NCI-H146 treated with DMSO at 0.1 percent for 48 hours (cell line): ENCODE measurements at regions not wholly inside any gene's neighbourhood (a gene's known extent, or its start where the extent isn't known, plus 50 kb on each side); places are given as distances from the start of the nearest gene placed in this dataset.
"Not testable (repeated sequence)": the region's sequence is repeated elsewhere in the genome, so short reads cannot be mapped to it uniquely, and the experiment has no call there.

Source experiments
- DNase-seq: peaks from one replicate; lab custom pipeline; 2025; ENCODE audit not compliant: unreplicated experiment; lab: John Stamatoyannopoulos, UW

GRCh38 chr9:106481013-106481609 is 381.9 kb upstream of the ZNF462 start:
- no peak for DNase-seq

GRCh38 chr9:106482733-106483132 is 380.2 kb upstream of the ZNF462 start:
- DNase-seq: no peak

- no peak for DNase-seq
These were observed 376.3 kb upstream of the ZNF462 start for GRCh38 chr9:106486685-106487084.

GRCh38 chr9:106487266-106487665 is 375.7 kb upstream of the ZNF462 start:
- no peak for DNase-seq

GRCh38 chr9:106492126-106492525 is 370.8 kb upstream of the ZNF462 start:
- DNase-seq: not testable (repeated sequence)

- no peak for DNase-seq
These were observed 362.8 kb upstream of the ZNF462 start for GRCh38 chr9:106500171-106500570.

- DNase-seq: not testable (repeated sequence)
These were observed 361.8 kb upstream of the ZNF462 start for GRCh38 chr9:106501210-106501609.

GRCh38 chr9:106502930-106503329 is 360.0 kb upstream of the ZNF462 start:
- no peak for DNase-seq

- DNase-seq: no peak
These were observed 359.2 kb upstream of the ZNF462 start for GRCh38 chr9:106503759-106504158.

GRCh38 chr9:106526716-106527204 is 336.2 kb upstream of the ZNF462 start:
- DNase-seq: no peak

- no peak for DNase-seq
These were observed 334.8 kb upstream of the ZNF462 start for GRCh38 chr9:106528158-106528557.

- DNase-seq: no peak
These were observed 333.4 kb upstream of the ZNF462 start for GRCh38 chr9:106529616-106530015.

- no peak for DNase-seq
These were observed 331.5 kb upstream of the ZNF462 start for GRCh38 chr9:106531491-106531890.

- DNase-seq: no peak
These were observed 330.5 kb upstream of the ZNF462 start for GRCh38 chr9:106532306-106533015.

- no peak for DNase-seq
These were observed 328.2 kb upstream of the ZNF462 start for GRCh38 chr9:106534800-106535199.

- no peak for DNase-seq
These were observed 327.5 kb upstream of the ZNF462 start for GRCh38 chr9:106535439-106535838.

- no peak for DNase-seq
These were observed 304.8 kb upstream of the ZNF462 start for GRCh38 chr9:106557996-106558667.

- no peak for DNase-seq
These were observed 302.4 kb upstream of the ZNF462 start for GRCh38 chr9:106560540-106560939.

- DNase-seq: no peak
These were observed 287.1 kb upstream of the ZNF462 start for GRCh38 chr9:106575823-106576222.

GRCh38 chr9:106576232-106576760 is 286.7 kb upstream of the ZNF462 start:
- DNase-seq: no peak

GRCh38 chr9:106577121-106577520 is 285.8 kb upstream of the ZNF462 start:
- DNase-seq: no peak

GRCh38 chr9:106580546-106580945 is 282.4 kb upstream of the ZNF462 start:
- no peak for DNase-seq
